Brain pericyte (primary cell): ENCODE measurements at regions not wholly inside any gene's neighbourhood (a gene's known extent, or its start where the extent isn't known, plus 50 kb on each side); places are given as distances from the start of the nearest gene placed in this dataset.

Experiments
- DNase-seq: peaks from one replicate; pipeline ENCODE4 v3.0.0-alpha.2; 2012; ENCODE audit warnings: low read depth, low spot score

DNA sequence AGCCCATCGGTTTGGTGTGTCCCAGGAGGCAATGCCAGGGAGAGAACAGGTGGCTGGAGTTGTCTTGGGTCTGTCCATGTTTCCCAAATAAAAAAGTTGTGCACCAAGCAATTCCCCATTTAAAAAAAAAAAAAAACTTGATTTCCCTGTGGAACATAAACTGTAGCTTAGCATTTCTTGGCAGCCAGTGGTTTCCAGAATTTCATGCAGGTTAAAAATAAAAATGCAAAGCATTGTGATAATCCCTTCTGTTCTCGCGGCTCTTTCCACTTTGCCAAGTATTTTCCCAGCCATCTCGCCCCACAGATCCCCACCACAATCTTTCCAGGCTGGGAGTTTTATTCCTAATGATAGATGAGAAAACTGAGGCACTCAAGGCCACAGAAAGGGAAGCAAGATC, 51.4 kb upstream of the MSX1 start:
- DNase-seq: no peak

- no peak for DNase-seq
Measured at GRCh38 chr4:4805887-4806286, 53.6 kb upstream of the MSX1 start.

GRCh38 chr4:4803912-4804296, 55.6 kb upstream of the MSX1 start:
- no peak for DNase-seq

DNA sequence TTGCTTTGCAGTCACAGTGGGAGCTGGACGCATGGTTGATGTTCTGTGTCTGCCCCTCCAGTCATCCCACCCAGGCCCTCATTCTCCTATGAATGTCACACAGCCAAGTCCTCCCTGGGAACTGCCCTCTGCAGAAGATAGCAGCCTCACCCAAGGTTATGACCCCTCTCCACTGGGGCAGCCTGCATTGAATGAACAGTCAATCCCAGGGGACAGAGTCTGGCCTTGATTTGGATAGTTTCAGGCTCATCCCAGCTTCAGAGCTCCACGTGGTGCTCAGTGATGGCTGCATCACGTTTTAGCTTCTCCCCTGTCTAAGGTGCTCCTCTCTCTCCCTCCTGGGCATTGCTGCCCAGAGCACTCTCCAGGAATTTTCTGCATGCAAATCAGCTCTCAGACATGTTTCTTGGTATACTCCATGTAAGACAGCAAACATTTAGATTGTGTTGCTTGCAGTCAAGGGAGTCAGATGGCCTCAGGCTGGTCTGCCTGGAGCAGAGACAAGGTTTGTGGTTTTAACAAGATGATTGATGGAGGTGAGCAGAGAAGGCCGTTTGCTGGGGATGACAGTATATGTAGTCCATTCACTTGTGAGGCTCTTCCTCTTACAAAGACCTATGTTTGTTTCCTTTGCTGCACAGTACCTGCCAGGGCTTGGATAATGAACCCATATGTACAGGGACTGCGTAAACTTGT, 56.1 kb upstream of the MSX1 start:
- DNase-seq: no peak

GRCh38 chr4:4800646-4801408, 58.6 kb upstream of the MSX1 start:
- no peak for DNase-seq

DNA sequence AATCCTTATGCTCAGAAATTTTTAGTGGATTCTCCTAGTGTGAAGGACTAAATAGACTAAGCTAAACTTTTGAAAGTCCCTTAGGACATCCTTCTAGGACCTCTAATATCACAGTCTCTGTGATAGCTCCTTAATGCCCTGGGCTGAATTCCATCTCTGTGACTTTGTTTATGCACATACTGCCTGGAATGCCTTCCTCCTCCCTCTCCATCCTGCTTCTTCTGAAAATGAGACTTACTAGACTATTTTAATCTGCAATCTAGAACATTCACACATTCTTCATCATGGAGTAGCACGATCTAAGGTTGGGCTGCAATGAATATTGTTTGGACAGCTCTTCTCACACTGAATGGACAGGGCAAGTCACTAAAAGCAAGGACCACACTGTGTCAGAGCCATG, 65.0 kb upstream of the MSX1 start:
- no peak for DNase-seq

- DNase-seq: no peak
Measured at GRCh38 chr4:4792466-4792865, 67.0 kb upstream of the MSX1 start.

DNA sequence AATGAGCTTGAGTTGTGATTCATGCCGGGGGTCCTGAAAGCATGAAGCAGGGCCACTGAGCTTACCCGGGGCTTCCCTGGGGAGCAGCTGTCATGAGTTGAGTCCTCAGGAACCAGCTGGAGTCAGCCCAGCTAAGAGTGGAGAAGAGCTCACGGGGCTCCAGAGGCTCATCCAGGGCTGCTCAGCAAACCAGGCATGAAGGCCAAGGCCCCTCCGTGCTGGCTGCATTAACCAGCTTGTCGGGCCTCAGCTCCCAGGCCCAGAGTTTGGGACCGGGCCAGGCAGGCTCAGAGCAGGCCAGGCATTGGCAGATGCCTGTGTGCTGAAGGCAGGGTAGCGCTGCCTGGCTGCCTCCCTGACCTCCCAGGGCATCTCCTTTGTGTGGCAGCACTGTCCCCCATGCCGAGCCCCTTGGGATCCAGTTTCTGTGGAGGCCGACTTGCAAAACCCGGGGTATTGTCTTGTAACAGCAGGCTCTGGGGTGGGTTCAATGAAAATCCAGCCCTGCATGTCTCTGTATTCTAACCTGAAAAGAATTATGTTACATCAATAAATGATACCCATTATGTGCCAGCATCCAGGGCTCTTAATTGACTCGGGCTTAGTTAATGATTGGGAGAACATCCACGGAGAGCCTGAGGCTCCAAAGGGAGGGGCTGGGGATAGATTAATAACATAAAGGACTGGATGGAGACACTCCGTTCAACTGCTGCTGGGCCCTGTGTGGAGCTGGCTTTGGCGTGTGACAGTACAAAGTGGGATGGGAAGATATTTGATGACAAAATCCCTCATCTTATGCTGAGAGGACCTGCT, 68.0 kb upstream of the MSX1 start:
- DNase-seq: no peak

GRCh38 chr4:4789462-4789861, 70.0 kb upstream of the MSX1 start:
- DNase-seq: no peak

- DNase-seq: no peak
Measured at GRCh38 chr4:4788573-4788972, 70.9 kb upstream of the MSX1 start.

DNA sequence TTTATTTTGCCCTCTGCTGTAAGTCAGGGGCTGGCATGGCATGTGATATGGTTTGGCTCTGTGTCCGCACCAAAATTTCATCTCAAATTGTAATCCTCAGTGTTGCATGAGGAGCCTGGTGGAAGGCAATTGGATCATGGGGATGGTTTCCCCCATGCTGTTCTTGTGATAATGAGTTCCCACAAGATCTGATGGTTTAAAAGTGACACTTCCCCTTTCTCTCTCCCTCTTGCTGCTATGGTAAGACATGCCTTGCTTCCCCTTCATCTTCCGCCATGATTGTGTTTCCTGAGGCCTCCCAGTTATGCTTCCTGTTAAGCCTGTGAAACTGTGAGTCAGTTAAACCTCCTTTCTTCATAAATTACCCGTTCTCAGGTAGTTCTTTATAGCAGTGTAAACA, 72.0 kb upstream of the MSX1 start:
- no peak for DNase-seq

GRCh38 chr4:4784379-4784778, 75.1 kb upstream of the MSX1 start:
- no peak for DNase-seq

GRCh38 chr4:4783847-4784246, 75.6 kb upstream of the MSX1 start:
- DNase-seq: no peak

- DNase-seq: no peak
Measured at GRCh38 chr4:4782969-4783368, 76.5 kb upstream of the MSX1 start.

DNA sequence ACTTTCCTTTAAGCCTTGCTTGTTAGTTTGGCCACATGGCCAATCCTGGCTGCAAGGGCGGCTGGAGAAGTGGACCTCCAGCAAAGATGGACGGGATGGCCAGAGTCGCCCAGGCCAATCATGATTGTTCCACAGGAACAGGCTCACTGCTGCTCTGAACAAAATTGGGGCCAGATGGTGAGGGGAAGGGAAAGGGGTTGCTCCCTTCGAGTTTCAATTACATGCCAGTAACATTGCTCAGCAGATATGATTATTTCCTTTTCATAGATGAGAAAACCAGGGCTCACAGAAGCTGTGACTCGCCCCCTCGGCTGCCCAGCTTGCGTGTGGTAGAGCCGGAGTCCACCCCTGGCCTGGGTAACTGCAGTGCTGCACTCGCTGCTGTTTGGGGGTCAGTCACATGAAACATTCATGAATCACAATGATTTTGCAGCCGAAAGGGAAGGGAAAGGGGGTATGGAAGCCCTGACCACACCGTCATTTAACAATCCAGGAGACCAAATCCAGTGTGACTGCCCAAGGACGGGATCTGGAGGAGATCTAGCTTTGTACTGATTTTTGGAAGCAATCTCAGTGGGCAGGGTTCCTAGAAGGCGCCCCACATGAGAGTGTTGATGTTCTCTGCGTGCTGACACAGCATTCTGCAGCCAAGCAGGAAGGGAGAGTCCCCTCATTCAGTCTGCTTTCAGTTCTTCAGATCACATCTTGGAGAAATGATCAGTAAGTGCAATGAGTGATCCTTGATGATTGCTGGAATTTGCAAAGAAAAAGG, 77.3 kb upstream of the MSX1 start:
- no peak for DNase-seq

GRCh38 chr4:4780729-4781244, 78.7 kb upstream of the MSX1 start:
- DNase-seq: no peak

GRCh38 chr4:4779486-4779885, 80.0 kb upstream of the MSX1 start:
- DNase-seq: no peak

GRCh38 chr4:4779054-4779453, 80.4 kb upstream of the MSX1 start:
- no peak for DNase-seq

- no peak for DNase-seq
Measured at GRCh38 chr4:4778554-4778953, 80.9 kb upstream of the MSX1 start.

DNA sequence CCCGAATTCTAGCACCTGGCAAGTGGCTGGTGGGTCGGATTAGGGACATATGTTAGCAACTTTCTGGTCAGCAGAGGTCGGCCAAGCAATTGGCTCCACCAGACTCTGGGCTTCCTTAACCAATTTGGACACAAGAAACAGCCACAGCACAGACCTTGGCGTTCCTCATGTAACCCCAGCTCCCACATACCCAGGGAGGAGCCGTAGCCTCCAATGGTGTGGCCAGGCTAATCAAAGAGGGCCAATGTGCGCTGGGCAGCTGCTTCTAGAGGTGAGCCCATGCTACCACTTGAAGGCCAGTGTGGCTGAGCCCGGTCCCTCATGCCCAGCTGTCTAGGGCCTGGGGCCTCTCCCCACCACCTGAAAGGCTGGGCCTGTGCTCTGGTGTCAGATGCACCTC, 82.5 kb upstream of the MSX1 start:
- no peak for DNase-seq

GRCh38 chr4:4776335-4776734, 83.1 kb upstream of the MSX1 start:
- no peak for DNase-seq
